ENCODE measurements at regions not wholly inside any gene's neighbourhood (a gene's known extent, or its start where the extent isn't known, plus 50 kb on each side); places are given as distances from the start of the nearest gene placed in this dataset.
"Not testable (repeated sequence)": the region's sequence is repeated elsewhere in the genome, so short reads cannot be mapped to it uniquely, and the experiment has no call there.

DNA sequence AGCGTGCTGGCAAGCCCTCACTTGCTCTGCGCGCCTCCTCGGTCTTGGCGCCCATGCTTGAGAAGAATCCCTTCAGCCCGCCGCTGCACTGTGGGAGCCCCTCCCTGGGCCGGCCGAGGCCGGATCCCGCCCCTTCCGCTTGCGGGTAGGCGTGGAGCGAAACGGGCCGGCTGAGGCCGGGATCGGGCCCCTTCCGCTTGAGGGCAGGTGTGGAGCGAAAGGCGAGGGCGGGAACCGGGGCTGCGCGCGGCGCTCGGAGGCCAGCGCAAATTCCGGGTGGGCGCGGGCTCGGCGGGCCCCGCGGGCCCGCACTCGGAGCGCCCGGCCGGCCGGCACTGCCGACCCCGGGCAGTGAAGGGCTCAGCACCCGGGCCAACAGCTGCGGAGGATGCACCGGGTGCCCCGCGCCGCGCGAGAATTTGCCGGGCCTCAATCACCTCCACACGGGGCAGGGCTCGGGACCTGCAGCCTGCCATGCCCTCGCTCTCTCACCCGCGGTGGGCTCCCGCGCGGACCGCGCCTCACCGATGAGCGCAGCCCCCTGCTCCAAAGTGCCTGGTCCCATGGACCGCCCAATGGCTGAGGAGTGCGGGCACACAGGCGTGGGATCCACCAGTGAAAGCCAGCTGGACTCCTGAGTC lies 58.1 kb upstream of the GBA3 start (continued):
- TF ChIP-seq, protein P1, sequence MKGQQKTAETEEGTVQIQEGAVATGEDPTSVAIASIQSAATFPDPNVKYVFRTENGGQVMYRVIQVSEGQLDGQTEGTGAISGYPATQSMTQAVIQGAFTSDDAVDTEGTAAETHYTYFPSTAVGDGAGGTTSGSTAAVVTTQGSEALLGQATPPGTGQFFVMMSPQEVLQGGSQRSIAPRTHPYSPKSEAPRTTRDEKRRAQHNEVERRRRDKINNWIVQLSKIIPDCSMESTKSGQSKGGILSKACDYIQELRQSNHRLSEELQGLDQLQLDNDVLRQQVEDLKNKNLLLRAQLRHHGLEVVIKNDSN (IDR thresholded peaks at IDR 0.05; ENCODE audit: borderline replicate concordance, low read depth) = no peak

DNA sequence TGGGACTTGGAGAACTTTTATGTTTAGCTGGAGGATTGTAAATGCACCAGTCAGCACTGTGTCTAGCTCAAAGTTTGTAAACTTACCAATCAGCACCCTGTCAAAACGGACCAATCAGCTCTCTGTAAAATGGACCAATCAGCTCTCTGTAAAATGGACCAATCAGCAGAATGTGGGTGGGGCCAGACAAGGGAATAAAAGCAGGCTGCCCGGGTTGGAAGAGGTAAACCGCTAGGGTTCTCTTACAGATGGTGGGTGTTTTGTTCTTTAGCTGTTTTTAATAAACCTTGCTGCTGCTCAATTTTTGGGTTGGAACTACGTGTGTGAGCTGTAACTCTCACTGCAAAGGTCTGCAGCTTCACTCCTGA lies 57.6 kb upstream of the GBA3 start:
- POLR2A ChIA-PET; H3K4me1 ChIP-seq (ENCODE audit: control insufficient read depth in 1 of 2, insufficient read depth in 2 of 2, low read depth in 1 of 2, low read length in 1 of 2); CTCF ChIA-PET: not testable (repeated sequence)

DNA sequence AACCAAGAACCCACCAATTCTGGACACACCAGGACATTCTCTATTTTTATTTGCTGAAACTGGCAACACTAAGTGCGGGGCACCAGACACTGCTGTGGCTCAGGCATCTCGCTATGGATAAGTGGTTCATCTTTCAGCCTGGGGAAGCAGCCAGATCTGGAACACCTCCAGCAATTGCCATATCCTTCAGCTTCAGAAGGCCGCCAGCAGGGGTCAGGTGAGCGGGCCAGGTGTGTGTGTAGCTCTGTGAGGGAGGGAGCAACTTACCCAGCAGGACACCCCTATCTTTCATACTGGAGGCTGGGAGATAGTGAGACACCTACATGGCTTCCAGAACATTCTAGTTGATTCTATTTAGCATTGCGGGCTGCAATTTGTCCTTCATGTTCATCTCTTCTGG lies 57.0 kb upstream of the GBA3 start:
- no peak for DNase-seq
- H3K4me3 ChIP-seq (ENCODE audit: low read depth in 2 of 2, low read length in 1 of 2) = no peak overlapping the region
- 30% methylated on average over 4 of the region's 5 CpGs for WGBS (ENCODE audit: low lambda C conversion rate)
- H2AFZ ChIP-seq (ENCODE audit: low read depth) = no peak overlapping the region
- POLR2A ChIA-PET = no interaction called here
- H3K4me2 ChIP-seq = no peak overlapping the region
- H3F3A ChIP-seq (replicated peaks; ENCODE audit: insufficient read depth) = no peaks in the 10 kb centered on the region
- CTCF ChIA-PET = no interaction called here
- H4K20me1 ChIP-seq (ENCODE audit: insufficient read depth) = no peaks in the 10 kb centered on the region
- H3K27me3 ChIP-seq (ENCODE audit: insufficient read depth) = no peaks in the 10 kb centered on the region
- H3K9me3 ChIP-seq = no peaks in the 10 kb centered on the region
- H3K36me3 ChIP-seq (replicated peaks in 1 of 2; ENCODE audit: control insufficient read depth in 1 of 2, insufficient read depth in 2 of 2, low read length in 1 of 2) = no peaks in the 10 kb centered on the region
- no peaks in the 10 kb centered on the region for H3K9me2 ChIP-seq
- no peaks in the 10 kb centered on the region for H3K4me1 ChIP-seq (ENCODE audit: control insufficient read depth in 1 of 2, insufficient read depth in 2 of 2, low read depth in 1 of 2, low read length in 1 of 2)
- H3K79me2 ChIP-seq (ENCODE audit: insufficient read depth) = no peaks in the 10 kb centered on the region
- H3K27ac ChIP-seq (ENCODE audit: low read depth in 2 of 2, low read length in 1 of 2) = no peak overlapping the region
- no peak for TF ChIP-seq TEAD4 (IDR thresholded peaks at IDR 0.05; ENCODE audit: borderline replicate concordance, insufficient read depth)
- TF ChIP-seq RXRA (IDR thresholded peaks at IDR 0.05; ENCODE audit: borderline replicate concordance, low read depth) = no peak
- TF ChIP-seq YY1 (IDR thresholded peaks at IDR 0.05; ENCODE audit: low read depth) = no peak
- TF ChIP-seq RFX5 (IDR thresholded peaks at IDR 0.05; ENCODE audit: low read length) = no peak
- TF ChIP-seq, protein P2, sequence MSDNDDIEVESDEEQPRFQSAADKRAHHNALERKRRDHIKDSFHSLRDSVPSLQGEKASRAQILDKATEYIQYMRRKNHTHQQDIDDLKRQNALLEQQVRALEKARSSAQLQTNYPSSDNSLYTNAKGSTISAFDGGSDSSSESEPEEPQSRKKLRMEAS (IDR thresholded peaks at IDR 0.05; ENCODE audit: low read depth) = no peak
- no peak for TF ChIP-seq ELF1 (IDR thresholded peaks at IDR 0.05)
- TF ChIP-seq EZH2phosphoT487 (IDR thresholded peaks at IDR 0.05; ENCODE audit: borderline replicate concordance, low read depth) = no peak
- TF ChIP-seq MEF2A (IDR thresholded peaks at IDR 0.05; ENCODE audit: borderline replicate concordance, low read depth) = no peak
- TF ChIP-seq EP300 (IDR thresholded peaks at IDR 0.05; ENCODE audit: borderline replicate concordance in 1 of 2, low read depth in 1 of 2, low read length in 1 of 2) = no peak
- no peak for TF ChIP-seq FOXJ3 (CRISPR knock-in tag; IDR thresholded peaks at IDR 0.05)
- TF ChIP-seq, protein P1 (IDR thresholded peaks at IDR 0.05; ENCODE audit: borderline replicate concordance, low read depth) = no peak
- TF ChIP-seq, protein P3, sequence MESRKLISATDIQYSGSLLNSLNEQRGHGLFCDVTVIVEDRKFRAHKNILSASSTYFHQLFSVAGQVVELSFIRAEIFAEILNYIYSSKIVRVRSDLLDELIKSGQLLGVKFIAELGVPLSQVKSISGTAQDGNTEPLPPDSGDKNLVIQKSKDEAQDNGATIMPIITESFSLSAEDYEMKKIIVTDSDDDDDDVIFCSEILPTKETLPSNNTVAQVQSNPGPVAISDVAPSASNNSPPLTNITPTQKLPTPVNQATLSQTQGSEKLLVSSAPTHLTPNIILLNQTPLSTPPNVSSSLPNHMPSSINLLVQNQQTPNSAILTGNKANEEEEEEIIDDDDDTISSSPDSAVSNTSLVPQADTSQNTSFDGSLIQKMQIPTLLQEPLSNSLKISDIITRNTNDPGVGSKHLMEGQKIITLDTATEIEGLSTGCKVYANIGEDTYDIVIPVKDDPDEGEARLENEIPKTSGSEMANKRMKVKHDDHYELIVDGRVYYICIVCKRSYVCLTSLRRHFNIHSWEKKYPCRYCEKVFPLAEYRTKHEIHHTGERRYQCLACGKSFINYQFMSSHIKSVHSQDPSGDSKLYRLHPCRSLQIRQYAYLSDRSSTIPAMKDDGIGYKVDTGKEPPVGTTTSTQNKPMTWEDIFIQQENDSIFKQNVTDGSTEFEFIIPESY (IDR thresholded peaks at IDR 0.05; ENCODE audit: borderline replicate concordance, low read depth) = no peak
- TF ChIP-seq, protein P4, sequence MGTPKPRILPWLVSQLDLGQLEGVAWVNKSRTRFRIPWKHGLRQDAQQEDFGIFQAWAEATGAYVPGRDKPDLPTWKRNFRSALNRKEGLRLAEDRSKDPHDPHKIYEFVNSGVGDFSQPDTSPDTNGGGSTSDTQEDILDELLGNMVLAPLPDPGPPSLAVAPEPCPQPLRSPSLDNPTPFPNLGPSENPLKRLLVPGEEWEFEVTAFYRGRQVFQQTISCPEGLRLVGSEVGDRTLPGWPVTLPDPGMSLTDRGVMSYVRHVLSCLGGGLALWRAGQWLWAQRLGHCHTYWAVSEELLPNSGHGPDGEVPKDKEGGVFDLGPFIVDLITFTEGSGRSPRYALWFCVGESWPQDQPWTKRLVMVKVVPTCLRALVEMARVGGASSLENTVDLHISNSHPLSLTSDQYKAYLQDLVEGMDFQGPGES (IDR thresholded peaks at IDR 0.05; ENCODE audit: low read depth, low read length) = no peak
- TF ChIP-seq CHD2 (IDR thresholded peaks at IDR 0.05; ENCODE audit: low read length, partially characterized antibody) = no peak
- no peak for TF ChIP-seq TAF1 (IDR thresholded peaks at IDR 0.05; ENCODE audit: borderline replicate concordance, low read depth, low read length)
- no peak for TF ChIP-seq FOSL2 (IDR thresholded peaks at IDR 0.05; ENCODE audit: borderline replicate concordance, low read depth)
- no peak for TF ChIP-seq FOXM1 (IDR thresholded peaks at IDR 0.05; ENCODE audit: low read depth)
- no peak overlapping the region for H3K9ac ChIP-seq

More for the DNA sequence above, 57.6 kb upstream of the GBA3 start:
- not testable (repeated sequence) for H3F3A ChIP-seq (replicated peaks; ENCODE audit: insufficient read depth); H3K4me3 ChIP-seq (ENCODE audit: low read depth in 2 of 2, low read length in 1 of 2); H4K20me1 ChIP-seq (ENCODE audit: insufficient read depth); H3K27ac ChIP-seq (ENCODE audit: low read depth in 2 of 2, low read length in 1 of 2); H3K79me2 ChIP-seq (ENCODE audit: insufficient read depth); H3K36me3 ChIP-seq (replicated peaks in 1 of 2; ENCODE audit: control insufficient read depth in 1 of 2, insufficient read depth in 2 of 2, low read length in 1 of 2); DNase-seq; H3K9me3 ChIP-seq; H3K27me3 ChIP-seq (ENCODE audit: insufficient read depth); H3K4me2 ChIP-seq; H3K9me2 ChIP-seq; H3K9ac ChIP-seq; H2AFZ ChIP-seq (ENCODE audit: low read depth)
- 9% methylated on average over 4 of the region's 4 CpGs for WGBS (ENCODE audit: low lambda C conversion rate)
